CD4-positive, alpha-beta T cell treated with Interleukin-2 at 100 ng/mL for 4 hours (primary cell): ENCODE measurements at regions not wholly inside any gene's neighbourhood (a gene's known extent, or its start where the extent isn't known, plus 50 kb on each side); places are given as distances from the start of the nearest gene placed in this dataset.

Experiments
- DNase-seq: peaks from one replicate; pipeline ENCODE4 v3.0.0-alpha.2; 2020; ENCODE audit warnings: low spot score

GRCh38 chr2:21696900-21697299 lies 573.1 kb downstream of the TDRD15 start:
- no peak for DNase-seq

- no peak for DNase-seq
Observed at GRCh38 chr2:21700644-21701043, 576.9 kb downstream of the TDRD15 start.

GRCh38 chr2:21710031-21710430 lies 586.3 kb downstream of the TDRD15 start:
- no peak for DNase-seq

GRCh38 chr2:21710496-21710895 lies 586.7 kb downstream of the TDRD15 start:
- no peak for DNase-seq

- no peak for DNase-seq
Observed at GRCh38 chr2:21715887-21716286, 592.1 kb downstream of the TDRD15 start.

- no peak for DNase-seq
Observed at GRCh38 chr2:21727101-21727500, 603.3 kb downstream of the TDRD15 start.

GRCh38 chr2:21728133-21728532 lies 604.4 kb downstream of the TDRD15 start:
- no peak for DNase-seq

GRCh38 chr2:21730141-21730540 lies 606.4 kb downstream of the TDRD15 start:
- DNase-seq, result no peak

- no peak for DNase-seq
Observed at GRCh38 chr2:21740484-21740883, 616.7 kb downstream of the TDRD15 start.

- DNase-seq, result no peak
Observed at GRCh38 chr2:21746499-21746898, 622.7 kb downstream of the TDRD15 start.

GRCh38 chr2:21748501-21748900 lies 624.7 kb downstream of the TDRD15 start:
- DNase-seq, result no peak

GRCh38 chr2:21754164-21754788 lies 630.5 kb downstream of the TDRD15 start:
- no peak for DNase-seq

GRCh38 chr2:21757805-21758430 lies 634.1 kb downstream of the TDRD15 start:
- no peak for DNase-seq

GRCh38 chr2:21759819-21760218 lies 636.1 kb downstream of the TDRD15 start:
- DNase-seq, result no peak

- DNase-seq, result no peak
Observed at GRCh38 chr2:21761361-21761760, 637.6 kb downstream of the TDRD15 start.

GRCh38 chr2:21763501-21763900 lies 639.7 kb downstream of the TDRD15 start:
- no peak for DNase-seq

- no peak for DNase-seq
Observed at GRCh38 chr2:21770787-21771186, 647.0 kb downstream of the TDRD15 start.

GRCh38 chr2:21772624-21773023 lies 648.9 kb downstream of the TDRD15 start:
- no peak for DNase-seq

GRCh38 chr2:21773168-21773567 lies 649.4 kb downstream of the TDRD15 start:
- no peak for DNase-seq

- DNase-seq, result no peak
Observed at GRCh38 chr2:21774691-21775368, 651.1 kb downstream of the TDRD15 start.

- no peak for DNase-seq
Observed at GRCh38 chr2:21779786-21780185, 656.0 kb downstream of the TDRD15 start.

GRCh38 chr2:21781962-21782361 lies 658.2 kb downstream of the TDRD15 start:
- DNase-seq, result no peak

GRCh38 chr2:21782866-21783265 lies 659.1 kb downstream of the TDRD15 start:
- no peak for DNase-seq

- DNase-seq, result no peak
Observed at GRCh38 chr2:21787941-21788340, 664.2 kb downstream of the TDRD15 start.
